ENCODE measurements at regions not wholly inside any gene's neighbourhood (a gene's known extent, or its start where the extent isn't known, plus 50 kb on each side); places are given as distances from the start of the nearest gene placed in this dataset.
"Not testable (repeated sequence)": the region's sequence is repeated elsewhere in the genome, so short reads cannot be mapped to it uniquely, and the experiment has no call there.

GRCh38 chr6:156421933-156422332, 355.2 kb upstream of the ARID1B start:
- CTCF ChIA-PET: no interaction called here
- POLR2A ChIA-PET: no interaction called here

GRCh38 chr6:156421301-156421700, 355.9 kb upstream of the ARID1B start:
- POLR2A ChIA-PET; DNase-seq (ENCODE audit: extremely low spot score): not testable (repeated sequence)
- CTCF ChIA-PET: interaction anchor here (1.0 to 1.4 kb wide), 2 partner anchors 17 kb away, joined by 3 read pairs; no protein-coding TSS in a partner anchor

More at GRCh38 chr6:156421933-156422332, 355.2 kb upstream of the ARID1B start:
- no peak for TF ChIP-seq CTCF (IDR thresholded peaks at IDR 0.05; ENCODE audit: control extremely low read depth, extremely low read depth, low read depth, missing control alignments)
- no peak for DNase-seq (ENCODE audit: extremely low spot score)

GRCh38 chr6:156420172-156420993, 356.8 kb upstream of the ARID1B start:
- POLR2A ChIA-PET: no interaction called here
- DNase-seq (ENCODE audit: extremely low spot score): no peak
- no peak for TF ChIP-seq CTCF (IDR thresholded peaks at IDR 0.05; ENCODE audit: control extremely low read depth, extremely low read depth, low read depth, missing control alignments)
- CTCF ChIA-PET: interaction anchor here (1.0 to 1.4 kb wide), 2 partner anchors 16 to 18 kb away, joined by 3 read pairs; no protein-coding TSS in a partner anchor

GRCh38 chr6:156419594-156419993, 357.6 kb upstream of the ARID1B start:
- TF ChIP-seq CTCF (IDR thresholded peaks at IDR 0.05; ENCODE audit: control extremely low read depth, extremely low read depth, low read depth, missing control alignments): no peak

GRCh38 chr6:156418253-156418652, 358.9 kb upstream of the ARID1B start:
- no peak for TF ChIP-seq CTCF (IDR thresholded peaks at IDR 0.05; ENCODE audit: control extremely low read depth, extremely low read depth, low read depth, missing control alignments)
- ChIA-PET CTCF (interaction anchor here (1.4 kb wide), 1 partner anchor 34 kb away, joined by 3 read pairs; no protein-coding TSS in a partner anchor), POLR2A (interaction anchor here (0.5 kb wide), 1 partner anchor 19 kb away, joined by 3 read pairs; no protein-coding TSS in a partner anchor)
- no peak for DNase-seq (ENCODE audit: extremely low spot score)

More at GRCh38 chr6:156419594-156419993, 357.6 kb upstream of the ARID1B start:
- no peak for DNase-seq (ENCODE audit: extremely low spot score)
- POLR2A ChIA-PET: no interaction called here
- CTCF ChIA-PET: no interaction called here

GRCh38 chr6:156416391-156416790, 360.8 kb upstream of the ARID1B start:
- CTCF ChIA-PET: no interaction called here
- POLR2A ChIA-PET: no interaction called here
- DNase-seq (ENCODE audit: extremely low spot score): no peak
- no peak for TF ChIP-seq CTCF (IDR thresholded peaks at IDR 0.05; ENCODE audit: control extremely low read depth, extremely low read depth, low read depth, missing control alignments)

- no peak for DNase-seq (ENCODE audit: extremely low spot score)
- no peak for TF ChIP-seq CTCF (IDR thresholded peaks at IDR 0.05; ENCODE audit: control extremely low read depth, extremely low read depth, low read depth, missing control alignments)
- CTCF ChIA-PET: no interaction called here
- POLR2A ChIA-PET: no interaction called here
Measured at GRCh38 chr6:156413154-156413553, 364.0 kb upstream of the ARID1B start.

Measured in GM10248 (cell line).